Common myeloid progenitor, CD34-positive (primary cell): ENCODE measurements at regions not wholly inside any gene's neighbourhood (a gene's known extent, or its start where the extent isn't known, plus 50 kb on each side); places are given as distances from the start of the nearest gene placed in this dataset.
A peak's percentile ranks its signal among the peaks of the same experiment; 100 is the strongest.

Experiments used
- CTCF ChIA-PET: fragments of 350-600 bp; sonication (Branson Sonifier 250); formaldehyde crosslinking; loops from one replicate; lab custom pipeline; 2021; ENCODE audit warnings: antibody characterized with exemption; lab: Charles Lee
- POLR2A ChIA-PET: fragments of 350-600 bp; sonication (Branson Sonifier 250); formaldehyde crosslinking; loops from one replicate; lab custom pipeline; 2021; ENCODE audit warnings: antibody characterized with exemption; lab: Charles Lee
- DNase-seq, 3 donors: peaks; one replicate each; pipeline versions ENCODE4 v3.0.0 to v3.0.0-alpha.2; 2013
- H3K27ac ChIP-seq, 2 experiments: 1 replicate in 1 of 2; 2 replicates in 1 of 2; pipeline ENCODE4 v1.7.0; 2013; ENCODE audit warnings: inconsistent platforms in 2 of 2, low read length in 2 of 2, mild to moderate bottlenecking in 2 of 2, low read depth in 1 of 2, moderate library complexity in 1 of 2; ENCODE audit not compliant: severe bottlenecking in 2 of 2, insufficient read depth in 1 of 2, poor library complexity in 1 of 2
- H3K27me3 ChIP-seq, 5 experiments: replicated peaks in 2 of 5; 1 replicate in 3 of 5; 2 replicates in 2 of 5; pipeline versions ENCODE4 v1.6.1 to v1.7.0; 2013; ENCODE audit warnings: low read length in 4 of 5, mild to moderate bottlenecking in 2 of 5, moderate library complexity in 2 of 5, inconsistent platforms in 1 of 5; ENCODE audit not compliant: insufficient read depth in 5 of 5, control insufficient read depth in 4 of 5
- H3K36me3 ChIP-seq, 4 experiments: 1 replicate in 2 of 4; 2 replicates in 2 of 4; pipeline versions ENCODE4 v1.6.1 to v1.7.0; 2013; ENCODE audit warnings: low read length in 3 of 4, control low read depth in 1 of 4, mild to moderate bottlenecking in 1 of 4; ENCODE audit not compliant: control insufficient read depth in 4 of 4, insufficient read depth in 4 of 4
- H3K4me1 ChIP-seq, 4 experiments: 1 replicate in 3 of 4; 2 replicates in 1 of 4; pipeline versions ENCODE4 v1.6.1 to v1.7.1; 2013; ENCODE audit warnings: low read length in 3 of 4, mild to moderate bottlenecking in 3 of 4, control low read depth in 1 of 4, inconsistent platforms in 1 of 4, moderate library complexity in 1 of 4; ENCODE audit not compliant: control insufficient read depth in 4 of 4, insufficient read depth in 4 of 4; ENCODE audit errors: control extremely low read depth in 1 of 4
- H3K4me3 ChIP-seq, 7 experiments: 1 replicate in 4 of 7; 2 replicates in 3 of 7; pipeline versions ENCODE4 v1.5.1 to v1.7.0; 2013; ENCODE audit warnings: mild to moderate bottlenecking in 7 of 7, low read length in 6 of 7, moderate library complexity in 6 of 7, inconsistent platforms in 2 of 7, low read depth in 2 of 7, control low read depth in 1 of 7; ENCODE audit not compliant: insufficient read depth in 4 of 7, control insufficient read depth in 1 of 7; ENCODE audit errors: extremely low read depth in 1 of 7
- H3K9me3 ChIP-seq, 5 experiments: 1 replicate in 4 of 5; 2 replicates in 1 of 5; pipeline versions ENCODE4 v1.6.1 to v1.7.1; 2013; ENCODE audit warnings: low read length in 4 of 5, mild to moderate bottlenecking in 2 of 5, inconsistent platforms in 1 of 5, low read depth in 1 of 5, moderate library complexity in 1 of 5; ENCODE audit not compliant: control insufficient read depth in 4 of 5, insufficient read depth in 2 of 5; ENCODE audit errors: control extremely low read depth in 1 of 5
- WGBS: methylation state at CpG from one replicate; pipeline ENCODE4 v1.1.5; 2013; ENCODE audit not compliant: insufficient coverage; 5-methylcytosine and 5-hydroxymethylcytosine counted together

DNA sequence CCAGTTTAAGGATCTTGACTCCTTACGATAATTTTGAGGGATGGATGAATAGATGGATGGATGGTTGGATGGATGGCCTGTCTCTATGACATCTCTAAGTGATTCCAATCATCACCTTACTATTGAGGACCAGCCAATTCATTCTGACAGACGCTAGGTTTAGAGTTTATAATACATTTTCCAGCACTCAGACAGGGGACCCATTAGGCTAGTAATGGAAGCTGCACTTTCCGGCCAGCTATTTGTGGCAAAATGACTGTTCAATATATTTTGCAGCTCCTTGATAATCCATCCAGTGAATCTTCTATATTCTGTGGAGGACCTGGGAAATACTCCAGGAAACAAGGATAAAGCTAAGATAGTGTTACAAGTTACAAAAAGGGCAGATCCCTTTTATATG lies 262.9 kb downstream of the TDRD15 start:
- no peak for DNase-seq
- no peak overlapping the region for H3K27ac ChIP-seq
- H3K4me3 ChIP-seq = no peak overlapping the region
- 100% methylated on average over 1 of the region's 3 CpGs for WGBS
- H3K27me3 ChIP-seq = no peaks in the 10 kb centered on the region
- no peaks in the 10 kb centered on the region for H3K9me3 ChIP-seq
- H3K36me3 ChIP-seq = no peaks in the 10 kb centered on the region
- no peaks in the 10 kb centered on the region for H3K4me1 ChIP-seq
- CTCF ChIA-PET = no interaction called here
- POLR2A ChIA-PET = no interaction called here

DNA sequence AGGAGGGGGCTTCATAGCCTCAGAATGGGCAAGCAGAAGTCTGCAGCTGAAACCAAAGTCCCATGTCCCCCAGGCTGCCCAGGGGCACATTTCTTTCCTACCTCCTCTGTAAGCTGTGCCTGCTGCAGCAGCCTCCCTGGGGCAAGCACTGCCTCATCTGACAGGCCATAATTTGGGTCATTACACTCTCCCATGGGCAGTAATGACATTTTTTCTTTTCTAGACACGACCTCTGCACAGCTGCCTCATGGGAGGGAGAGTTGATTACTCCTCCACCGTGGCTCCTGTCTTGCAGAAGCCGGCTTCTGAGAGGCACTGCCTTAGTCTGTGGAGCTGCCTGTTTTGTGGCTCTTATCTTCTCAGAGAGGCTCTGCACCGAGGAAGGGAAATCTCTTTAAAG lies 268.9 kb downstream of the TDRD15 start:
- WGBS = 35% methylated on average over 2 of the region's 4 CpGs
- Histone ChIP-seq H3K36me3 (no peaks in the 10 kb centered on the region), H3K9me3 (no peaks in the 10 kb centered on the region), H3K4me3 (no peak overlapping the region), H3K27ac (no peak overlapping the region), H3K4me1 (no peaks in the 10 kb centered on the region), H3K27me3 (peaks cover 0 to 3% (median 0%) of the 10 kb centered on the region in 5 experiments)
- ChIA-PET CTCF (no interaction called here), POLR2A (no interaction called here)
- no peak for DNase-seq

DNA sequence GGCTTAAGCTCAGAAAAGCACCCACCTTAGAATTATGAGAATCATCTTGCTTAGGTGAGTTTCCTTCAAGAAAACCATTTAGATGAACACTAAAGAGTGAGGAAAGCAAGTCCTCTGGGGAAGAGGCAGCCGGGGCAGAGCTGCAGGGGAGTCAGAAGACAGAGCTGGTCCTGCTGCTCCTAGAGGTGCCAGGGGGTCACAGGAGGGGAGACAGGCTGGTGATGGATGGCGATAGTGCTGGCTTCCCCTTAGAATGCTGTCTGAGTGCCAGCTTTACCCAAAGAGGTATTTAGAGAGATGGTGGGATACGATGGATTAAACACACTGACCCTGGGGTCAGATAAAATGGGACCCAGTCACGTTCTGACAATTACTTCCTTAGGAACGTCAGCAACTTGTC lies 269.4 kb downstream of the TDRD15 start:
- WGBS = 17% methylated on average over 5 of the region's 5 CpGs
- no peaks in the 10 kb centered on the region for H3K36me3 ChIP-seq
- peaks cover 0 to 3% (median 0%) of the 10 kb centered on the region in 5 experiments for H3K27me3 ChIP-seq
- H3K27ac ChIP-seq = no peak overlapping the region
- no peaks in the 10 kb centered on the region for H3K9me3 ChIP-seq
- no peak overlapping the region for H3K4me3 ChIP-seq
- DNase-seq = peak in 1 of 3 donors; percentile 0
- CTCF ChIA-PET = no interaction called here
- POLR2A ChIA-PET = no interaction called here
- no peaks in the 10 kb centered on the region for H3K4me1 ChIP-seq

DNA sequence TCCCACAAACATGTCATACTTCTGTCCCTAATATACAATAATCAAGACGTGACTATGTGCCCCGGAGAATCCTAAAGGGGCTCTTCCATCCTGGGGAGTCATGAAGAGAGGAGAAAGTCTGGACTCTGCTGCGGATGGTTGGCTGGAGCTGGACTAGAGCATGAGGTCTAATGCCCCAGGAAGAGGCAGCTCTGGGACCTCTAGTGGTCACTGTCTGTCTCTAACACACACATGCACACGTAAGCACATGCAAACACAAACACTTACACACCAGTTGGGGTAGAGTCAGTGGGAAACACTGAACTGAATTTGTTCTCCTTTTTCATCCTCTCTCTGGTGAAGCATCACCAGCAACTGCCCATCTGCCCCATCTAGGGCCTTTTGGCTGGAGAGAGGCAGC lies 271.6 kb downstream of the TDRD15 start:
- H3K27ac ChIP-seq = no peak overlapping the region
- CTCF ChIA-PET = no interaction called here
- H3K4me1 ChIP-seq = no peaks in the 10 kb centered on the region
- no peak for DNase-seq
- no peaks in the 10 kb centered on the region for H3K9me3 ChIP-seq
- H3K36me3 ChIP-seq = no peaks in the 10 kb centered on the region
- WGBS = 88% methylated on average over 4 of the region's 4 CpGs
- peaks cover 0 to 3% (median 0%) of the 10 kb centered on the region in 5 experiments for H3K27me3 ChIP-seq
- POLR2A ChIA-PET = no interaction called here
- no peak overlapping the region for H3K4me3 ChIP-seq

DNA sequence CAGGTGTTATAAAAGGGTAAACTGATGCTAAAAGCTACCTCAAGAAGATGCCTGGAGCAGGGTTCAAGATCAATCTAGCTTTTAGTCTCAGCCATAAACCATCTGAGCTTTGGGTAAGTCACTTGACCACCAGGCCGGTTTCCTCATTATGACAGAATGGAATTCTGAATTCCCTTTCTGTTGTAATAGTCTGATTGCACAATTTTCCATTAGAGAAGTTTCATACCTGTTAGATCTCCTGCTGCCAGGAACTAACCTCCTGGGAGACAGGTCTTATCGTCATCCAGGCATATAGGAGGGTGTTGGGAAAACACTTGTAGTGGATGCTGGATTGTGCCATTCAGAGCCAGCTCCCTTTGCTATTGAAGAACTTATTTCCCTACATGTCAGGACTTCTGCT lies 272.5 kb downstream of the TDRD15 start:
- Histone ChIP-seq H3K36me3 (no peaks in the 10 kb centered on the region), H3K4me3 (no peak overlapping the region), H3K4me1 (no peaks in the 10 kb centered on the region), H3K27ac (no peak overlapping the region), H3K9me3 (no peaks in the 10 kb centered on the region), H3K27me3 (peaks cover 0 to 3% (median 0%) of the 10 kb centered on the region in 5 experiments)
- CTCF ChIA-PET = no interaction called here
- DNase-seq = no peak
- POLR2A ChIA-PET = no interaction called here
- no CpG with 5 or more reads among the region's 2 CpGs for WGBS

DNA sequence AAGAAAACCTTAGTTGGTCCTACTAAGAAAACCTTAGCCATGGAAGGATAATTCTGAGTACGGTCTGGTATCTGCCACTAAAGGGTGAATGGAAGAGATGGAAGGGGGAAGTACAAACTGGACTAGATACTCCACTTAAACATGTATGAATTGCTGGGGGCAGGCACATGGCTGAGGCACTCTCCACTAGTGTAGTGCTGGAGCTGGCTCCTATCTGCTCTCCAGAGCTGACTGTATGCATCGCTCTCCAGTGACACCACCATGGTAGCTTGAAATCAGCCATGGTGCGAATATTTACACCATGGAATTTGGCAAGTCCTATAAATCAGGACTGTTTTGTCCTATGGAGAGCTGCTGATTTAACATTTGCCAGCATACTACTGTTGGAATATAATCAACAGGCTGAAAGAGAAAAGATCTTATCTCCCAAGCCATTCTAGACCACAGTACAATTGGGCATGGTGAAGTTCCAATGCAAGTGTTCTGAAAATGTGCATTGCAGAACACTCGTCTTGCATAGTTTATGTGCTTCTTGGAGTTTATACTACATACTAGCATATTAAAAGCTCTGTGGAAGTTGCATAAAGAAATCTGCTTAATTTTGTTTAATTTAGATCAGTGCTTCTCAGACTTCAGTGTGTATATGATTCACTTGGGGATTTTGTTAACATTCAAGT lies 277.4 kb downstream of the TDRD15 start:
- no peaks in the 10 kb centered on the region for H3K36me3 ChIP-seq
- H3K9me3 ChIP-seq = no peaks in the 10 kb centered on the region
- no peaks in the 10 kb centered on the region for H3K4me1 ChIP-seq
- no peak for DNase-seq
- H3K27ac ChIP-seq = no peak overlapping the region
- WGBS = 100% methylated on average over 1 of the region's 4 CpGs
- H3K4me3 ChIP-seq = no peak overlapping the region
- ChIA-PET CTCF (no interaction called here), POLR2A (no interaction called here)
- H3K27me3 ChIP-seq = no peaks in the 10 kb centered on the region

DNA sequence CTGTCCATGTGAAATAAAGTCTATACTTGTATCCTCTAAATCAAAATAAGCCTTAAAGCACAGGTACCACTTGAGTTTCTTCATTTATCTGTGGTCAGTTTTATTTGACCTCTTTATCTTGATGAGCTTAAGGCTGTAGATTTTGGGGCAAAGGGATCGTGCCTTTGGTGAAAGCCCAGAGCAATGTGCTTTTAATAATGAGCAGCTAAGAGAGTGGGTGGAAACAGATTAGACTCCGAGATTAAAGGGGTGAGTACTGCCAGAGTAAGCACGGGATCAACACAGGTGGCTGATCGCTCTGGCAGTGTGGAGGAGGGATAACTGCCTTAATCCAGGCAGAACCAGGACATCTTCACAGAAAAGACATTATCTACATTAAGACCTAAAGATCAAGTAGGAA lies 280.4 kb downstream of the TDRD15 start:
- Histone ChIP-seq H3K27ac (no peak overlapping the region), H3K36me3 (no peaks in the 10 kb centered on the region), H3K9me3 (no peaks in the 10 kb centered on the region), H3K27me3 (no peaks in the 10 kb centered on the region), H3K4me3 (no peak overlapping the region), H3K4me1 (no peaks in the 10 kb centered on the region)
- no peak for DNase-seq
- ChIA-PET CTCF (no interaction called here), POLR2A (no interaction called here)
- WGBS = 94% methylated on average over 2 of the region's 4 CpGs
